Smooth muscle cell (in vitro differentiated cells): ENCODE measurements at regions not wholly inside any gene's neighbourhood (a gene's known extent, or its start where the extent isn't known, plus 50 kb on each side); places are given as distances from the start of the nearest gene placed in this dataset.

Source experiments
- DNase-seq: peaks from one replicate; lab custom pipeline; 2025; ENCODE audit not compliant: unreplicated experiment; lab: John Stamatoyannopoulos, UW
- H2AFZ ChIP-seq: fragments of 200-600 bp; sonication (generic); 2 replicates; pipeline ENCODE4 v1.6.0; 2016; ENCODE audit warnings: antibody characterized with exemption, low read depth, mild to moderate bottlenecking
- H3F3A ChIP-seq: fragments of 200-600 bp; sonication (generic); 2 replicates; pipeline ENCODE4 v1.6.0; 2017; ENCODE audit warnings: antibody characterized with exemption, low read depth
- H3K27ac ChIP-seq: fragments of 200-600 bp; sonication (generic); 2 replicates; pipeline ENCODE4 v1.5.1; 2016; ENCODE audit warnings: low read depth, mild to moderate bottlenecking
- H3K27me3 ChIP-seq: fragments of 200-600 bp; sonication (generic); 2 replicates; pipeline ENCODE4 v1.6.1; 2016; ENCODE audit warnings: low read depth, mild to moderate bottlenecking
- H3K36me3 ChIP-seq: fragments of 200-600 bp; sonication (generic); 2 replicates; pipeline ENCODE4 v1.5.1; 2016; ENCODE audit warnings: low read depth
- H3K4me1 ChIP-seq: fragments of 200-600 bp; sonication (generic); 2 replicates; pipeline ENCODE4 v1.5.1; 2016; ENCODE audit warnings: low read depth
- H3K4me2 ChIP-seq: fragments of 200-600 bp; sonication (generic); 2 replicates; pipeline ENCODE4 v1.6.0; 2016; ENCODE audit warnings: mild to moderate bottlenecking
- H3K4me3 ChIP-seq: fragments of 200-600 bp; sonication (generic); 2 replicates; pipeline ENCODE4 v1.5.1; 2016; ENCODE audit warnings: mild to moderate bottlenecking
- H3K79me2 ChIP-seq: fragments of 200-600 bp; sonication (generic); 2 replicates; pipeline ENCODE4 v1.6.0; 2016; ENCODE audit warnings: low read depth, mild to moderate bottlenecking
- H3K9ac ChIP-seq: fragments of 200-600 bp; sonication (generic); 2 replicates; pipeline ENCODE4 v1.6.0; 2016; ENCODE audit warnings: low read depth
- H3K9me3 ChIP-seq: fragments of 200-600 bp; sonication (generic); replicated peaks from 2 replicates; pipeline ENCODE4 v1.5.1; 2016; ENCODE audit warnings: low read depth
- H4K20me1 ChIP-seq: fragments of 200-600 bp; sonication (generic); 2 replicates; pipeline ENCODE4 v1.6.0; 2016; ENCODE audit warnings: low read depth
- CTCF ChIP-seq: fragments of 200-600 bp; sonication (generic); IDR thresholded peaks from 2 replicates; pipeline ENCODE4 v1.5.1; 2017; ENCODE audit warnings: borderline replicate concordance, mild to moderate bottlenecking, antibody characterized with exemption; ENCODE audit not compliant: insufficient read depth, poor library complexity, severe bottlenecking
- WGBS: methylation state at CpG from one replicate; pipeline ENCODE4 v1.1.7; 2016; ENCODE audit warnings: low lambda C conversion rate; 5-methylcytosine and 5-hydroxymethylcytosine counted together

GRCh38 chr14:85027681-85028370 lies 502.1 kb upstream of the FLRT2 start:
- Histone ChIP-seq H3K4me1 (no peaks in the 10 kb centered on the region), H3K36me3 (no peaks in the 10 kb centered on the region), H3K27me3 (no peaks in the 10 kb centered on the region), H3K9me3 (no peaks in the 10 kb centered on the region), H2AFZ (no peak overlapping the region), H3K9ac (no peak overlapping the region), H3F3A (no peaks in the 10 kb centered on the region), H3K27ac (no peak overlapping the region), H3K4me2 (no peak overlapping the region), H3K4me3 (no peak overlapping the region), H4K20me1 (no peaks in the 10 kb centered on the region), H3K79me2 (no peaks in the 10 kb centered on the region)
- TF ChIP-seq CTCF = no peak
- 72% methylated on average over 2 of the region's 2 CpGs for WGBS
- DNase-seq = no peak

DNA sequence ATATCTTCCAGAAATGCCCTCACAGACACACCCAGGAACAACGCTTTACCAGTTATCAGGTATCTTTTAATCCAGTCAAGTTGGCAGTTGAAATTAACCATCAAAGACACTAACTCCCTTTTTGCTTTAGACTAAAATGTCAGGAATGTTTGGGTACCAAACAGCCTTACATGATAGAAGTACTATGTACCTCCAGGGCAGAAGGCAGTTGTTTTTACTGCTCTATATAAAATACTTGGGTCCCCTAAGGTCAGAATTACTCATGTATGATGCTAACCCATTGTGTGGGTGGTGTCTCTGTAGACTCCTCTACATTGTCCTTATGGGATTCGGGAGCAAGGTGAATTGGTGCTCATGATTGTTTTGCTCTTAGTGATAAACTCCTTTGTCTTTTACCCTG lies 492.5 kb upstream of the FLRT2 start:
- H3K27me3 ChIP-seq = no peaks in the 10 kb centered on the region
- H3K79me2 ChIP-seq = no peaks in the 10 kb centered on the region
- DNase-seq = no peak
- no peak overlapping the region for H3K9ac ChIP-seq
- peaks cover 5% of the 10 kb centered on the region for H3K4me1 ChIP-seq
- H3K27ac ChIP-seq = no peak overlapping the region
- H3K4me3 ChIP-seq = no peak overlapping the region
- H3K9me3 ChIP-seq = no peaks in the 10 kb centered on the region
- no peak overlapping the region for H3K4me2 ChIP-seq
- no peak overlapping the region for H2AFZ ChIP-seq
- no peaks in the 10 kb centered on the region for H3F3A ChIP-seq
- H3K36me3 ChIP-seq = no peaks in the 10 kb centered on the region
- H4K20me1 ChIP-seq = no peaks in the 10 kb centered on the region
- no peak for TF ChIP-seq CTCF
- 82% methylated on average over 2 of the region's 2 CpGs for WGBS

DNA sequence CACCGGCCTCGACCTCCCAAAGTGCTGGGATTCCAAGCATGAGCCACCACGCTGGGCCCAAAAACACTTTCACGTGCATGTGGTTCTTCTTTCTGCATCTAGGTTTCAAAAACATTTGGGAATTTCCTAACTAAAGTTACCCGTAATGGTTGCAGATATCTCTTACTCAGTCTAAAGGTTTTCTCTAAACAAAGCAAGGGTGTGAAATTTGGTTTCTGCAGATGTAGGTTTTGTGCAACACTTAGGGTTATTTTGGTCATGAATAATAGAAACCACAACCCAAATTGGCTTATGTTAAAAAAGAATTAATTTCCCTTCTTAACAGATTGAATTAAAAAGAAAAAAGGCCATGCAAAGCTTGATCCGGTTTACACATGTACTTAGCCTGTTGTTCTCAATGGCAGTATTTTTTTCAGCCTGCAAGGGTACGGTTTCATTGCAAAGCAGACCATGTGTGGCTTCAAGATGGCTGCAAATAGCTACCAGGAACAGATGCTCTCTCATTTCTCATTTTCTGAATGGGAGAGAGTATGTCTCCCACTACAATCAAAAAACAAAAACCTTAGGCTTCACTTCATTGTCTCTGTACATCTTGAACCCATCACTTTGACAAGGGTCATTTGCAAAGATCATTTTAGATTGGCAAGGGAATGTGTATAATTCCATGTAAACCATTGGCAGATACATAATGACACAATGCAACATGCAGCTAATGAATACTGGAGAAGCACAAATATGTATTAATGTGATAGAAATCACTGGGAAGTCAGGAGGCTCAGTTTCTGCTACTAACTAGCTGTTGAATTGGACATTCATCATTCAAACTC lies 491.2 kb upstream of the FLRT2 start:
- Histone ChIP-seq H3K4me1 (peaks cover 5% of the 10 kb centered on the region), H3F3A (no peaks in the 10 kb centered on the region), H3K4me3 (no peak overlapping the region), H3K27ac (no peak overlapping the region), H3K79me2 (no peaks in the 10 kb centered on the region), H3K27me3 (no peaks in the 10 kb centered on the region), H3K36me3 (no peaks in the 10 kb centered on the region), H2AFZ (no peak overlapping the region), H3K9me3 (no peaks in the 10 kb centered on the region), H3K4me2 (no peak overlapping the region), H4K20me1 (no peaks in the 10 kb centered on the region), H3K9ac (no peak overlapping the region)
- 94% methylated on average over 7 of the region's 7 CpGs for WGBS
- no peak for DNase-seq
- TF ChIP-seq CTCF = no peak

- Histone ChIP-seq H3K36me3 (no peaks in the 10 kb centered on the region), H3K9me3 (no peaks in the 10 kb centered on the region), H3K4me1 (peaks cover 5% of the 10 kb centered on the region), H3K79me2 (no peaks in the 10 kb centered on the region), H3K4me2 (no peak overlapping the region), H3K4me3 (no peak overlapping the region), H3F3A (no peaks in the 10 kb centered on the region), H3K9ac (no peak overlapping the region), H3K27ac (no peak overlapping the region), H2AFZ (no peak overlapping the region), H4K20me1 (no peaks in the 10 kb centered on the region), H3K27me3 (no peaks in the 10 kb centered on the region)
- no peak for DNase-seq
- TF ChIP-seq CTCF = no peak
These were observed 490.7 kb upstream of the FLRT2 start for GRCh38 chr14:85039353-85039626.
